Stimulated activated naive CD8-positive, alpha-beta T cell treated with anti-CD3 and anti-CD28 coated beads, Interleukin-15, amount 100 ng/mL, for 72 hours (primary cell): ENCODE measurements at regions not wholly inside any gene's neighbourhood (a gene's known extent, or its start where the extent isn't known, plus 50 kb on each side); places are given as distances from the start of the nearest gene placed in this dataset.

Source experiments
- ATAC-seq: fragments of 150-1000 bp; cut with Tn5 transposase; 2 replicates; pipeline ENCODE4 v1.10.0; 2021; ENCODE audit warnings: mild to moderate bottlenecking, moderate library complexity
- DNase-seq, 2 donors: peaks; one replicate each; pipeline ENCODE4 v3.0.0; 2021 to 2022
- H3K27ac Mint-ChIP-seq, 2 donors: one replicate each; pipeline ENCODE4 v1.8.0; 2022; ENCODE audit warnings: mild to moderate bottlenecking in 2 of 2, mixed read lengths in 2 of 2, moderate library complexity in 2 of 2
- H3K27me3 Mint-ChIP-seq: one replicate; pipeline ENCODE4 v1.8.0; 2022; ENCODE audit warnings: mixed read lengths
- H3K4me1 Mint-ChIP-seq: one replicate; pipeline ENCODE4 v1.8.0; 2022; ENCODE audit warnings: mild to moderate bottlenecking, mixed read lengths
- H3K4me3 Mint-ChIP-seq, 2 donors: one replicate each; pipeline ENCODE4 v1.8.0; 2022; ENCODE audit warnings: mild to moderate bottlenecking in 2 of 2, mixed read lengths in 2 of 2, moderate library complexity in 1 of 2
- H3K9me3 Mint-ChIP-seq, 2 donors: one replicate each; pipeline ENCODE4 v1.8.0; 2022; ENCODE audit warnings: mixed read lengths in 2 of 2

DNA sequence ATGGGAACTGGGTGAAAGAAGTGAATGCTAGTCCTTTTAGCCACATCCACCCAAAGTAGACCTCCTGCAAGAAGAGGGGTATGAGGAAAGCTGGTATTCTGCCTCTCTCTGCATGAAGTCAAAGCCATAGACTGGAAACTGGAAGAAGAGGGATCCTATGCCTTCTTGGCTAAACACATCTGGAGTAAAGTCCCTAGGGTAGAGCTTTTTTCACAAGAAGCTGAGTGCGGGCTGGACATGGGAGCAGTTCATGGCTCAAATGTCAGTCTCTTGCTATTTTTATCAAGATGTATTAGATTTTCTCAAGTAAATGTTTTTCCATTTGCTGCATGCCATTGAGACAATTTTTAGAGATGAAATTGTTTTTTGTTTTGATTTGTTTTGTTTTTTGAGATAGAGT is 206.5 kb upstream of the TMEM72 start:
- Mint-ChIP-seq H3K27ac (no peak overlapping the region), H3K4me3 (no peak overlapping the region), H3K27me3 (no peaks in the 10 kb centered on the region), H3K4me1 (no peaks in the 10 kb centered on the region), H3K9me3 (peaks cover 26 to 49% of the 10 kb centered on the region in 2 donors)
- ATAC-seq, result no peak
- DNase-seq, result no peak

- ATAC-seq, result no peak
- Mint-ChIP-seq H3K27ac (no peak overlapping the region), H3K27me3 (no peaks in the 10 kb centered on the region), H3K9me3 (peaks cover 21 to 33% of the 10 kb centered on the region in 2 donors), H3K4me1 (no peaks in the 10 kb centered on the region), H3K4me3 (no peak overlapping the region)
- no peak for DNase-seq
These were observed 204.4 kb upstream of the TMEM72 start for GRCh38 chr10:44706745-44707144.

DNA sequence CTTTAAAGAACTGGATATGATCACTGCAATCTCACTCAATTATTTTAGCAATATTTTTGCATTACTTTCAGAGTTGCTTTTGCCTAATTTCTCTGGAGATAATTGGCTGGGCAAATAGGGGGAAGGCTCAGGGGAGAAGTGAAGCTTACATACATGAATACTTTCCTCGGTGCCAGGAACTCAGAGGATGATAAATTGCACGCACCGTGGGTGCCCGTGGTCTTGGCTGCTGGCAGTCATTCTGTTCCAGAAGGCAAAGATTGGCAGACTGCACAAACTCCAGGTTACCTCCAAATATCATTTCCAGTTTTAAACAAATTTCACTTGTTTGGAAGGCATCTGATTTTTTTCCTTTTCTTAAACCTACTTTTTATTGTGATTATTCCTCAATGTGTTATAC is 197.8 kb upstream of the TMEM72 start:
- H3K9me3 Mint-ChIP-seq, result peaks cover 0 to 5% of the 10 kb centered on the region in 2 donors
- H3K4me3 Mint-ChIP-seq, result no peak overlapping the region
- DNase-seq, result no peak
- no peaks in the 10 kb centered on the region for H3K27me3 Mint-ChIP-seq
- no peaks in the 10 kb centered on the region for H3K4me1 Mint-ChIP-seq
- no peak for ATAC-seq
- no peak overlapping the region for H3K27ac Mint-ChIP-seq

- H3K4me1 Mint-ChIP-seq, result no peaks in the 10 kb centered on the region
- H3K27ac Mint-ChIP-seq, result no peak overlapping the region
- H3K9me3 Mint-ChIP-seq, result peaks cover 0 to 5% of the 10 kb centered on the region in 2 donors
- no peak overlapping the region for H3K4me3 Mint-ChIP-seq
- DNase-seq, result no peak
- H3K27me3 Mint-ChIP-seq, result no peaks in the 10 kb centered on the region
- ATAC-seq, result no peak
These were observed 196.7 kb upstream of the TMEM72 start for GRCh38 chr10:44714451-44714850.

- Mint-ChIP-seq H3K27me3 (no peaks in the 10 kb centered on the region), H3K4me1 (no peaks in the 10 kb centered on the region), H3K9me3 (peaks cover 0 to under 1% of the 10 kb centered on the region in 2 donors), H3K4me3 (no peak overlapping the region), H3K27ac (no peak overlapping the region)
- no peak for DNase-seq
- ATAC-seq, result no peak
These were observed 196.0 kb upstream of the TMEM72 start for GRCh38 chr10:44715136-44715535.

- DNase-seq (no peak), ATAC-seq (no peak)
- Mint-ChIP-seq H3K9me3 (no peaks in the 10 kb centered on the region), H3K27ac (no peak overlapping the region), H3K4me3 (no peak overlapping the region), H3K27me3 (no peaks in the 10 kb centered on the region), H3K4me1 (no peaks in the 10 kb centered on the region)
These were observed 194.6 kb upstream of the TMEM72 start for GRCh38 chr10:44716470-44717015.

DNA sequence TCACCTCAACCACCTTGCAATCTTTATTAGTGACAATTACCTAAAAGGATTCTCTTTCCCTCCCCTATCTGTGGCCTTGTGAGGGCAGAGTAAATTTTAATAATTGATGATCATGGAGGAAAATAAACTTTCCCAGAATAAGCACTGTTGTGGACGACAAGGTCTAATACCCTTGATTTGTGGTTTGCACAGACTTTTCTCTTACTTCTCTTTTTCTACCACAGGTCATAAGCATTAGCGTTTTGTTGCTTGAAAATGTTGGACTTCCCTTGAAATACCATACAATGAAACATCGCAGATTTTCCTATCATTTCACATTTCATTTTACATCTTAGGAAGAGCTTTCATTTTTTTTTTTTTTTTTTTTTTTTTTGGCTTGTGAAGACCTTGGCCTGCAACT is 188.1 kb upstream of the TMEM72 start:
- H3K4me1 Mint-ChIP-seq, result no peaks in the 10 kb centered on the region
- no peaks in the 10 kb centered on the region for H3K27me3 Mint-ChIP-seq
- DNase-seq, result no peak
- no peak overlapping the region for H3K4me3 Mint-ChIP-seq
- no peak overlapping the region for H3K27ac Mint-ChIP-seq
- no peak for ATAC-seq
- H3K9me3 Mint-ChIP-seq, result no peaks in the 10 kb centered on the region

DNA sequence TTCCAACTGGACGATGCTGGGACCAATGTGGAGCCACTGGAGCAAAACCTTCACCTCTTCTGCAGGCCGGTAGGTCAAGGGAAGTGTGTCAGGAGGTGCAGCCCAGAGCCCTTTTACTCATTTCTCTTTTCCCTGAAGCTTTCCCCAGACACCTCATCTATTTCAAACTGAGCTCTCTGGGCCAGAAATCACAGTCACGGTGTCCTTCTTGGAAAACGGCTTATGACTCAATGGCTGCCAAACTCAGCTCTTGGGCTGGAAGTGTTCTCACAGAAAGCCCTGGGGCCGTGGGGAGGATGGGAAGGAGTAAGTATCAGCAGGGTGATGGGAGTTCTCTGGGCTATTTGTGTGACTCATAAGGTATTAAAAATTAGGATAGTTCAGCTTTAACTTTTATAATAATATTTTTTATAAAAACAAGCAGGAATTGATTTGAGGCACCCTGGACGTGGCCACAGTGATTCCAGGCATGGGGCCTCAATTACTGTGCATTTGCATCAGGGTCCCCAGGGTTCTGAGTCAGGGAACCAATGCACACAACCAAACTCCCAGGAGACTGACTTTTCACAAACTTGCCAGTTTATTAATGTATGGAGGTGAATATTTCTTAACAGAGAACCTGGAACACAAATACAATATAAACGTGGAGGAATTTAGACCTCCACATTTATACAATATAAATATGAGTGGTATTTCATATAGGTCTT is 187.4 kb upstream of the TMEM72 start:
- DNase-seq, result no peak
- H3K27me3 Mint-ChIP-seq, result no peaks in the 10 kb centered on the region
- H3K4me1 Mint-ChIP-seq, result no peaks in the 10 kb centered on the region
- H3K9me3 Mint-ChIP-seq, result no peaks in the 10 kb centered on the region
- H3K27ac Mint-ChIP-seq, result no peak overlapping the region
- no peak overlapping the region for H3K4me3 Mint-ChIP-seq
- ATAC-seq, result no peak

DNA sequence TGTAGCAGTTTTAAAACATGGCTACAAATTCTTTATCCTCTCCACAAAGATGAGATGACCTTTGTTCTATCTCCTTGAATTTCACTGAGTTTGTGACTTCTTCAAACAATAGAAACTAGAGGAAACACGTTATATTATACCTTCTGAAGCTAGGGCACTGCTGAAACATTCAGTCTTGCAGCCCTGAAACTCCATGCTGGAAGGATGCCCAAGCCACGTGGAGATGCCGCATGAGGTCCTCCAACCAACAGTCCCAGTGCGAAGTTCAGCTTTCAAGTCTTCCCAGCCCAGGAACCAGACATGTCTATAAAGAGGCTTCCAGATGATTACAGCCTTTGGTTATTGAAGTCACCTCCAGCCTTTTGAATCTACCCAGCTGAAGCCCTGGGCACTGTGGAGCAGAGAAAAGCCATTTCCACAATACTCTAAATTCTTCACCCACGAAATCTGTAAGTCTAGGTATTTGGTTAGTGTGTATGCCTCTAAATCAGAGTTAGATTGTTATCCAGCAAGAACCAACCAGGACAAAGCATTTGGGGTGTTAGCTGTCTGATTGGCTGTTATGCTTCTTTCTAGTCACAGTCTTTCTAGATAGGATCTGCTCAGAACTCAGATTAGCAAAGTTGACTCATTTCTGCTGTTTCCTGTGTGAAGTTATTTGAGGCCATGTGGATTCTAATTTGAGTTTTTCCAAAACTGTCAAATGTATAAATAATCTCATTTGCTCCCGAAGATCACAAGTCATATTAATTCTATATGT is 186.5 kb upstream of the TMEM72 start:
- DNase-seq, result no peak
- no peak for ATAC-seq
- no peak overlapping the region for H3K27ac Mint-ChIP-seq
- peaks cover 0 to 7% of the 10 kb centered on the region in 2 donors for H3K9me3 Mint-ChIP-seq
- H3K4me3 Mint-ChIP-seq, result no peak overlapping the region
- no peaks in the 10 kb centered on the region for H3K4me1 Mint-ChIP-seq
- no peaks in the 10 kb centered on the region for H3K27me3 Mint-ChIP-seq

DNA sequence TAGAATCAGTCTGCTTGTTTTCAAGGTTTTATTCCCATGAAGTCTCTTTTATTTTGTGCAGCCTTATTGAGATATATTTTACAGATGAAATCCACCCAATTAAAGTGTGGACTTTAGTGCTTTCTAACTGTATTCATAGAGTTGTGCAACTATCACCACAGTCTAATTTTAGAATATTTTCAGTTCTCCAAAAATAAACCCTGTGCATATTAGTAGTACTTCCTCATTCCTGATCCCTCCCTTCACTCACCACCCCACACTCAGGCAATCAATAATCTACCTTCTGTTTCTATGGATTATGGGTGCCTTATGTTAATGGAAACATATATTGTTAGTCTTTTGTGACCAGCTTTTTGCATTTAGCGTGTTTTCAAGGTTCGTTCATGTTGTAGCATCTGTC is 185.7 kb upstream of the TMEM72 start:
- ATAC-seq, result no peak
- H3K27me3 Mint-ChIP-seq, result no peaks in the 10 kb centered on the region
- no peak overlapping the region for H3K27ac Mint-ChIP-seq
- H3K9me3 Mint-ChIP-seq, result peaks cover 0 to 11% of the 10 kb centered on the region in 2 donors
- no peak for DNase-seq
- H3K4me1 Mint-ChIP-seq, result no peaks in the 10 kb centered on the region
- no peak overlapping the region for H3K4me3 Mint-ChIP-seq

- H3K4me3 Mint-ChIP-seq, result no peak overlapping the region
- H3K27me3 Mint-ChIP-seq, result no peaks in the 10 kb centered on the region
- no peak overlapping the region for H3K27ac Mint-ChIP-seq
- ATAC-seq (no peak), DNase-seq (no peak)
- no peaks in the 10 kb centered on the region for H3K4me1 Mint-ChIP-seq
- peaks cover 0 to 16% of the 10 kb centered on the region in 2 donors for H3K9me3 Mint-ChIP-seq
These were observed 179.9 kb upstream of the TMEM72 start for GRCh38 chr10:44731283-44731682.

- peaks cover 0 to 16% of the 10 kb centered on the region in 2 donors for H3K9me3 Mint-ChIP-seq
- ATAC-seq (no peak), DNase-seq (no peak)
- H3K27me3 Mint-ChIP-seq, result peaks cover 20% of the 10 kb centered on the region
- H3K4me1 Mint-ChIP-seq, result no peaks in the 10 kb centered on the region
- no peak overlapping the region for H3K4me3 Mint-ChIP-seq
- H3K27ac Mint-ChIP-seq, result no peak overlapping the region
These were observed 177.3 kb upstream of the TMEM72 start for GRCh38 chr10:44733501-44734488.

DNA sequence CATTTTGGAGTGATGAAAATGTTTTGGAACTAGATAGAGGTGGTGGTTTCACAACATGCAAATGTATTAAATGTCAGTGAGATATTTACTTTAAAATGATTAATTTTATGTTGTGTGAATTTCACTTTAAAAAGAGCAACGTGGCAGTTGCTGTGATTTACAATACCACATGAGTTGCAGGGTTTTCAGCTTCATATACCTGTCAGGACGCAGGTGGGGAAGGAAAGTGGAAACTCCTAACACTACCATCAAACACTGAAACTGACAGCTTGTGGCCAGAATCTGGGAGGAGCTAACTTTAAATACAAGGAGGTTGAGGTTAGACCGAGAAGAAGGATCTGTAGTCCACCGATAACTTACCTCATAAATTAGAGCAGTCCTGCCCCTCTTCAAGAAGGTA is 168.9 kb upstream of the TMEM72 start:
- Mint-ChIP-seq H3K4me1 (no peaks in the 10 kb centered on the region), H3K27me3 (peaks cover 29% of the 10 kb centered on the region), H3K4me3 (no peak overlapping the region), H3K9me3 (no peaks in the 10 kb centered on the region), H3K27ac (no peak overlapping the region)
- no peak for ATAC-seq
- DNase-seq, result no peak

- Mint-ChIP-seq H3K4me1 (no peaks in the 10 kb centered on the region), H3K9me3 (peaks cover 0 to 4% of the 10 kb centered on the region in 2 donors), H3K27ac (no peak overlapping the region), H3K4me3 (no peak overlapping the region), H3K27me3 (peaks cover 21% of the 10 kb centered on the region)
- DNase-seq, result no peak
- ATAC-seq, result no peak
These were observed 167.6 kb upstream of the TMEM72 start for GRCh38 chr10:44743535-44743934.

GRCh38 chr10:44745920-44746319 is 165.2 kb upstream of the TMEM72 start:
- no peak for DNase-seq
- no peak overlapping the region for H3K4me3 Mint-ChIP-seq
- H3K27ac Mint-ChIP-seq, result peak overlapping the region in 1 of 2 donors; percentile 90
- ATAC-seq, result no peak
- peaks cover 15% of the 10 kb centered on the region for H3K27me3 Mint-ChIP-seq
- H3K4me1 Mint-ChIP-seq, result no peaks in the 10 kb centered on the region
- H3K9me3 Mint-ChIP-seq, result peaks cover 0 to 5% of the 10 kb centered on the region in 2 donors
